H9 (cell line): ENCODE measurements at regions not wholly inside any gene's neighbourhood (a gene's known extent, or its start where the extent isn't known, plus 50 kb on each side); places are given as distances from the start of the nearest gene placed in this dataset.

Experiments used
- DNase-seq: peaks from one replicate; pipeline ENCODE4 v3.0.0-alpha.2; 2017
- H2AFZ ChIP-seq: one replicate; pipeline ENCODE4 v1.6.1; 2013; ENCODE audit warnings: mild to moderate bottlenecking, low read length, control low read depth, moderate library complexity
- H2AK5ac ChIP-seq: 2 replicates; pipeline ENCODE4 v1.6.1; 2013; ENCODE audit warnings: low read length, control low read depth, mixed read lengths; ENCODE audit not compliant: insufficient read length
- H2BK120ac ChIP-seq: one replicate; pipeline ENCODE4 v1.6.1; 2013; ENCODE audit warnings: low read depth, mild to moderate bottlenecking, low read length, control low read depth, inconsistent platforms; ENCODE audit not compliant: poor library complexity, severe bottlenecking
- H2BK12ac ChIP-seq: 2 replicates; pipeline ENCODE4 v1.6.1; 2013; ENCODE audit warnings: low read length, control low read depth, mixed read lengths, low read depth; ENCODE audit not compliant: insufficient read length
- H2BK15ac ChIP-seq: 2 replicates; pipeline ENCODE4 v1.6.1; 2013; ENCODE audit warnings: low read depth, low read length, control low read depth
- H2BK20ac ChIP-seq: one replicate; pipeline ENCODE4 v1.6.1; 2013; ENCODE audit warnings: low read depth, mild to moderate bottlenecking, low read length, control low read depth, inconsistent platforms; ENCODE audit not compliant: poor library complexity, severe bottlenecking
- H2BK5ac ChIP-seq: 2 replicates; pipeline ENCODE4 v1.6.1; 2013; ENCODE audit warnings: low read length, control low read depth, mixed read lengths; ENCODE audit not compliant: insufficient read length
- H3K14ac ChIP-seq: 2 replicates; pipeline ENCODE4 v1.6.1; 2013; ENCODE audit warnings: low read length, control low read depth; ENCODE audit not compliant: insufficient read depth
- H3K18ac ChIP-seq: 2 replicates; pipeline ENCODE4 v1.6.1; 2013; ENCODE audit warnings: low read depth, mild to moderate bottlenecking, mixed read lengths, low read length, control low read depth; ENCODE audit not compliant: insufficient read length
- H3K23ac ChIP-seq: 2 replicates; pipeline ENCODE4 v1.6.1; 2013; ENCODE audit warnings: low read length, control low read depth, mixed read lengths, low read depth; ENCODE audit not compliant: insufficient read length
- H3K23me2 ChIP-seq: 2 replicates; pipeline ENCODE4 v1.6.1; 2013; ENCODE audit warnings: low read depth, mild to moderate bottlenecking, mixed read lengths, low read length, control low read depth; ENCODE audit not compliant: insufficient read length, poor library complexity, severe bottlenecking
- H3K27ac ChIP-seq: 2 replicates; pipeline ENCODE4 v1.5.1; 2013; ENCODE audit warnings: low read length, control low read depth, mixed read lengths, low read depth; ENCODE audit not compliant: insufficient read length
- H3K27me3 ChIP-seq: 2 replicates; pipeline ENCODE4 v1.6.1; 2013; ENCODE audit warnings: low read length, control low read depth, inconsistent platforms; ENCODE audit not compliant: insufficient read depth
- H3K4ac ChIP-seq: 2 replicates; pipeline ENCODE4 v1.6.1; 2013; ENCODE audit warnings: low read depth, mild to moderate bottlenecking, control low read depth, inconsistent platforms, low read length, moderate library complexity
- H3K4me1 ChIP-seq: 2 replicates; pipeline ENCODE4 v1.6.1; 2013; ENCODE audit warnings: low read length, control low read depth, inconsistent platforms; ENCODE audit not compliant: insufficient read depth
- H3K4me2 ChIP-seq: 2 replicates; pipeline ENCODE4 v1.6.1; 2013; ENCODE audit warnings: low read length, control low read depth, mixed read lengths; ENCODE audit not compliant: insufficient read length, insufficient read depth
- H3K56ac ChIP-seq: 2 replicates; pipeline ENCODE4 v1.6.1; 2013; ENCODE audit warnings: low read depth, mild to moderate bottlenecking, mixed read lengths, low read length, control low read depth; ENCODE audit not compliant: insufficient read length
- H3K79me1 ChIP-seq: 2 replicates; pipeline ENCODE4 v1.6.1; 2013; ENCODE audit warnings: low read depth, mild to moderate bottlenecking, moderate library complexity, low read length, control low read depth, inconsistent platforms; ENCODE audit not compliant: insufficient read depth, poor library complexity, severe bottlenecking
- H3K79me2 ChIP-seq: 2 replicates; pipeline ENCODE4 v1.6.1; 2013; ENCODE audit warnings: low read length, control low read depth, inconsistent platforms; ENCODE audit not compliant: insufficient read depth
- H3K9ac ChIP-seq: 2 replicates; pipeline ENCODE4 v1.6.1; 2013; ENCODE audit warnings: low read length, control low read depth, mixed read lengths; ENCODE audit not compliant: insufficient read length; ENCODE audit errors: extremely low read depth
- H3K9me3 ChIP-seq: one replicate; pipeline ENCODE4 v1.6.1; 2013; ENCODE audit warnings: low read depth, low read length, inconsistent platforms; ENCODE audit not compliant: control insufficient read depth
- H3T11ph ChIP-seq: one replicate; pipeline ENCODE4 v1.6.1; 2013; ENCODE audit warnings: mild to moderate bottlenecking, low read length, control low read depth, inconsistent platforms
- H4K20me1 ChIP-seq: one replicate; pipeline ENCODE4 v1.6.1; 2013; ENCODE audit not compliant: control insufficient read depth, insufficient read length, insufficient read depth
- H4K5ac ChIP-seq: 2 replicates; pipeline ENCODE4 v1.6.1; 2013; ENCODE audit warnings: low read depth, mild to moderate bottlenecking, mixed read lengths, low read length, control low read depth; ENCODE audit not compliant: insufficient read length
- H4K8ac ChIP-seq: replicated peaks from 2 replicates; pipeline ENCODE4 v1.6.1; 2013; ENCODE audit warnings: low read length, control low read depth, mixed read lengths, low read depth; ENCODE audit not compliant: insufficient read length
- H4K91ac ChIP-seq: 2 replicates; pipeline ENCODE4 v1.6.1; 2013; ENCODE audit warnings: low read depth, mild to moderate bottlenecking, moderate library complexity, mixed read lengths, low read length, control low read depth; ENCODE audit not compliant: insufficient read length
- H3K27ac Mint-ChIP-seq, 3 experiments: 2 replicates in 2 of 3; 3 replicates in 1 of 3; pipeline ENCODE4 v1.8.0; 2020 to 2021; ENCODE audit warnings: mixed read lengths in 3 of 3, mild to moderate bottlenecking in 1 of 3, moderate library complexity in 1 of 3
- H3K27me3 Mint-ChIP-seq: 2 replicates; pipeline ENCODE4 v1.8.0; 2021; ENCODE audit warnings: low read depth, mild to moderate bottlenecking, moderate library complexity, mixed read lengths
- H3K36me3 Mint-ChIP-seq, 3 experiments: 2 replicates in 2 of 3; 3 replicates in 1 of 3; pipeline ENCODE4 v1.8.0; 2020 to 2021; ENCODE audit warnings: low read depth in 3 of 3, mixed read lengths in 3 of 3; ENCODE audit not compliant: insufficient read depth in 1 of 3
- H3K4me1 Mint-ChIP-seq, 2 experiments: 2 replicates each; pipeline ENCODE4 v1.8.0; 2020; ENCODE audit warnings: mixed read lengths in 2 of 2
- H3K4me3 Mint-ChIP-seq, 2 experiments: 2 replicates in 1 of 2; 3 replicates in 1 of 2; pipeline ENCODE4 v1.8.0; 2020 to 2021; ENCODE audit warnings: mild to moderate bottlenecking in 2 of 2, mixed read lengths in 2 of 2, moderate library complexity in 1 of 2
- H3K9me3 Mint-ChIP-seq, 2 experiments: 2 replicates in 1 of 2; 3 replicates in 1 of 2; pipeline ENCODE4 v1.8.0; 2020; ENCODE audit warnings: mild to moderate bottlenecking in 2 of 2, mixed read lengths in 2 of 2, moderate library complexity in 1 of 2
- CTCF ChIP-seq: fragments of 200-600 bp; sonication (generic); conservative IDR thresholded peaks from 3 replicates; pipeline ENCODE4 v1.8.0; 2021; ENCODE audit warnings: antibody characterized with exemption, mild to moderate bottlenecking
- WGBS: extraction: QIAGEN DNeasy Blood & Tissue Kit; methylation state at CpG from one replicate; pipeline ENCODE4 v1.1.7; 2013; ENCODE audit warnings: missing lambda C conversion rate, low lambda C conversion rate, mixed read lengths; ENCODE audit not compliant: insufficient read length; ENCODE audit errors: extremely low coverage; 5-methylcytosine and 5-hydroxymethylcytosine counted together

GRCh38 chr20:61053889-61054288 lies 198.2 kb upstream of the CDH4 start:
- no peaks in the 10 kb centered on the region for H3K9me3 ChIP-seq
- no peaks in the 10 kb centered on the region for H3K79me2 ChIP-seq
- H2BK12ac ChIP-seq, result no peak overlapping the region
- no peak overlapping the region for H3K27ac ChIP-seq
- no peaks in the 10 kb centered on the region for H3K36me3 Mint-ChIP-seq
- H3K27me3 ChIP-seq, result no peaks in the 10 kb centered on the region; the same call in 1 of the 2 replicates
- H4K8ac ChIP-seq, result no peak overlapping the region
- H3K23me2 ChIP-seq, result no peaks in the 10 kb centered on the region
- no peak overlapping the region for H3K9ac ChIP-seq
- no peak overlapping the region for H3K4me2 ChIP-seq
- no peaks in the 10 kb centered on the region for H4K20me1 ChIP-seq
- no peaks in the 10 kb centered on the region; a peak in 2 of 5 replicates for H3K9me3 Mint-ChIP-seq
- H3K27ac Mint-ChIP-seq, result no peak overlapping the region
- H2BK15ac ChIP-seq, result no peak overlapping the region
- no peak overlapping the region for H3K4ac ChIP-seq
- H3K18ac ChIP-seq, result no peak overlapping the region
- H3K56ac ChIP-seq, result no peak overlapping the region
- no peak overlapping the region for H3K23ac ChIP-seq
- H3K79me1 ChIP-seq, result no peaks in the 10 kb centered on the region
- H4K91ac ChIP-seq, result no peak overlapping the region
- peaks cover 69% of the 10 kb centered on the region for H3K27me3 Mint-ChIP-seq
- H2AK5ac ChIP-seq, result no peak overlapping the region
- no peaks in the 10 kb centered on the region for H3K4me1 ChIP-seq
- H4K5ac ChIP-seq, result no peak overlapping the region
- H2BK120ac ChIP-seq, result no peak overlapping the region
- no peak overlapping the region for H2BK20ac ChIP-seq
- DNase-seq, result no peak
- no peak overlapping the region for H3T11ph ChIP-seq
- H3K14ac ChIP-seq, result no peak overlapping the region; the same call in 1 of the 2 replicates
- no CpG with 5 or more reads among the region's 7 CpGs for WGBS
- H3K4me1 Mint-ChIP-seq, result peaks cover 9 to 11% of the 10 kb centered on the region in 2 experiments
- no peak for TF ChIP-seq CTCF
- no peak overlapping the region for H2AFZ ChIP-seq
- H2BK5ac ChIP-seq, result no peak overlapping the region
- no peak overlapping the region for H3K4me3 Mint-ChIP-seq
